OCI-LY7 (cell line): ENCODE measurements at regions not wholly inside any gene's neighbourhood (a gene's known extent, or its start where the extent isn't known, plus 50 kb on each side); places are given as distances from the start of the nearest gene placed in this dataset.

Experiments used
- EZH2phosphoT487 ChIP-seq: fragments of 200-600 bp; sonication (generic); IDR thresholded peaks from 2 replicates; pipeline ENCODE4 v1.6.1; 2018; ENCODE audit warnings: low read depth, borderline replicate concordance, mild to moderate bottlenecking, mixed run types, antibody characterized with exemption, low read length, moderate library complexity, mixed read lengths
- TF ChIP-seq, protein P1 (sequence below): fragments of 200-600 bp; sonication (generic); conservative IDR thresholded peaks from 2 replicates; pipeline ENCODE4 v1.5.1; 2014; ENCODE audit warnings: mild to moderate bottlenecking, antibody characterized with exemption, low read length, moderate library complexity, mixed read lengths

DNA sequence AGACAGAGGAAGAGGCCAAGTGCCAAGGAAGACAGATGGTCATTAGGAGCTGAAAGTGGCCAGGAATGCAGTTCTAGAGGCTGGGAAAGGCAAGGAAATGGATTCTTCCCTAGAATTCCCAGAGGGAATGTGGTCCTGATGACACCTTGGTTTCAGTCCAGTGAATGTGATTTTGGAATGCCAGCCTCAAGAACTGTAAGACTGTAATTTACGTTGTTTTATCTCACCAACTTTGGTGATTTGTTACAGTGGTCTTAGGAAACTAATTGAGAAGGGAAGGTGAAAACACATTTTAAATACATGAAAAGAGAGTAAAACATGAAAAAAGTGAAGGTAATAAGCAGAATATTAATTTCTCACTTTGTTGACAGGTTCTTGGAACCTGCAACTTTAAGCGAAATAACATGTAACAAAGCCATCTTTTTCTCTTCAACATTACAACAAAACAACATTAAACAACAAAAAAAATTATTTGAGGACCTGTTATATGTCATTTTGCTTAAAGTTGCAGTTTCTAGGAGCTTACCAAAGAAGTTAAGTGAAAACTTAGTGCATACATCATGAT, 370.2 kb downstream of the METTL4 start:
- TF ChIP-seq, protein P1, sequence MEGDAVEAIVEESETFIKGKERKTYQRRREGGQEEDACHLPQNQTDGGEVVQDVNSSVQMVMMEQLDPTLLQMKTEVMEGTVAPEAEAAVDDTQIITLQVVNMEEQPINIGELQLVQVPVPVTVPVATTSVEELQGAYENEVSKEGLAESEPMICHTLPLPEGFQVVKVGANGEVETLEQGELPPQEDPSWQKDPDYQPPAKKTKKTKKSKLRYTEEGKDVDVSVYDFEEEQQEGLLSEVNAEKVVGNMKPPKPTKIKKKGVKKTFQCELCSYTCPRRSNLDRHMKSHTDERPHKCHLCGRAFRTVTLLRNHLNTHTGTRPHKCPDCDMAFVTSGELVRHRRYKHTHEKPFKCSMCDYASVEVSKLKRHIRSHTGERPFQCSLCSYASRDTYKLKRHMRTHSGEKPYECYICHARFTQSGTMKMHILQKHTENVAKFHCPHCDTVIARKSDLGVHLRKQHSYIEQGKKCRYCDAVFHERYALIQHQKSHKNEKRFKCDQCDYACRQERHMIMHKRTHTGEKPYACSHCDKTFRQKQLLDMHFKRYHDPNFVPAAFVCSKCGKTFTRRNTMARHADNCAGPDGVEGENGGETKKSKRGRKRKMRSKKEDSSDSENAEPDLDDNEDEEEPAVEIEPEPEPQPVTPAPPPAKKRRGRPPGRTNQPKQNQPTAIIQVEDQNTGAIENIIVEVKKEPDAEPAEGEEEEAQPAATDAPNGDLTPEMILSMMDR, result no peak
- no peak for TF ChIP-seq EZH2phosphoT487
